PC-9 (cell line): ENCODE measurements at regions not wholly inside any gene's neighbourhood (a gene's known extent, or its start where the extent isn't known, plus 50 kb on each side); places are given as distances from the start of the nearest gene placed in this dataset.

Experiments
- BruUV-seq: library from RNA; stranded (reverse); fragments of 400-500 nt; replicated peaks from 2 replicates; lab custom pipeline; 2021; lab: Mats Ljungman, UMichigan
- CTCF ChIA-PET: fragments of 300-600 bp; sonication (Branson Sonifier 250); formaldehyde crosslinking; loops from one replicate; lab custom pipeline; 2022; ENCODE audit warnings: antibody characterized with exemption; lab: Charles Lee
- POLR2A ChIA-PET: fragments of 300-600 bp; sonication (Branson Sonifier 250); formaldehyde crosslinking; loops from one replicate; lab custom pipeline; 2022; ENCODE audit warnings: antibody characterized with exemption; ENCODE audit not compliant: unreplicated experiment; lab: Charles Lee
- DNase-seq, 2 experiments: peaks; one replicate each; pipeline versions ENCODE4 v3.0.0 to v3.0.0-alpha.2; 2015 to 2022; ENCODE audit warnings: mixed read lengths in 1 of 2
- H2AFZ ChIP-seq: fragments of 200-600 bp; sonication (generic); 2 replicates; pipeline ENCODE4 v1.8.1; 2017; ENCODE audit warnings: antibody characterized with exemption
- H3F3A ChIP-seq: fragments of 200-600 bp; sonication (generic); 2 replicates; pipeline ENCODE4 v1.8.1; 2017; ENCODE audit warnings: antibody characterized with exemption, mild to moderate bottlenecking, low read depth; ENCODE audit not compliant: insufficient read depth
- H3K27ac ChIP-seq: fragments of 200-600 bp; sonication (generic); 2 replicates; pipeline ENCODE4 v1.6.1; 2016; ENCODE audit warnings: mixed run types
- H3K27me3 ChIP-seq: fragments of 200-600 bp; sonication (generic); 2 replicates; pipeline ENCODE4 v1.6.1; 2016; ENCODE audit warnings: low read depth, mixed run types; ENCODE audit not compliant: insufficient read depth
- H3K36me3 ChIP-seq: fragments of 200-600 bp; sonication (generic); 2 replicates; pipeline ENCODE4 v1.6.1; 2016; ENCODE audit warnings: low read depth, mixed run types
- H3K4me1 ChIP-seq: fragments of 200-600 bp; sonication (generic); replicated peaks from 2 replicates; pipeline ENCODE4 v1.6.1; 2016; ENCODE audit warnings: mixed run types; ENCODE audit not compliant: insufficient read depth
- H3K4me2 ChIP-seq: fragments of 200-600 bp; sonication (generic); 2 replicates; pipeline ENCODE4 v1.6.1; 2017; ENCODE audit warnings: mixed run types
- H3K4me3 ChIP-seq: fragments of 200-600 bp; sonication (generic); 2 replicates; pipeline ENCODE4 v1.6.1; 2016; ENCODE audit warnings: mixed run types
- H3K79me2 ChIP-seq: fragments of 200-600 bp; sonication (generic); 2 replicates; pipeline ENCODE4 v1.6.1; 2017; ENCODE audit warnings: low read depth, mixed run types
- H3K9me2 ChIP-seq: fragments of 200-600 bp; sonication (generic); 2 replicates; pipeline ENCODE4 v1.8.1; 2017; ENCODE audit warnings: mild to moderate bottlenecking; ENCODE audit not compliant: insufficient read depth
- H3K9me3 ChIP-seq: fragments of 200-600 bp; sonication (generic); 2 replicates; pipeline ENCODE4 v1.8.1; 2016; ENCODE audit warnings: low read depth; ENCODE audit not compliant: insufficient read depth
- H4K20me1 ChIP-seq: fragments of 200-600 bp; sonication (generic); 2 replicates; pipeline ENCODE4 v1.8.1; 2017; ENCODE audit not compliant: insufficient read depth
- EZH2 ChIP-seq: fragments of 200-600 bp; sonication (generic); IDR thresholded peaks from 2 replicates; pipeline ENCODE4 v1.8.0; 2017; ENCODE audit warnings: antibody characterized with exemption, low read depth
- intact Hi-C: fragments of 100-400 bp; cut with micrococcal nuclease; formaldehyde crosslinking; loops from one replicate; pipeline ENCODE4 v1.10.0; 2022; ENCODE audit not compliant: unreplicated experiment
- TF ChIP-seq, protein P1 (sequence below): fragments of 200-600 bp; sonication (generic); conservative IDR thresholded peaks from 2 replicates; pipeline ENCODE4 v1.6.1; 2017; ENCODE audit warnings: mixed run types, antibody characterized with exemption, mild to moderate bottlenecking, moderate library complexity

DNA sequence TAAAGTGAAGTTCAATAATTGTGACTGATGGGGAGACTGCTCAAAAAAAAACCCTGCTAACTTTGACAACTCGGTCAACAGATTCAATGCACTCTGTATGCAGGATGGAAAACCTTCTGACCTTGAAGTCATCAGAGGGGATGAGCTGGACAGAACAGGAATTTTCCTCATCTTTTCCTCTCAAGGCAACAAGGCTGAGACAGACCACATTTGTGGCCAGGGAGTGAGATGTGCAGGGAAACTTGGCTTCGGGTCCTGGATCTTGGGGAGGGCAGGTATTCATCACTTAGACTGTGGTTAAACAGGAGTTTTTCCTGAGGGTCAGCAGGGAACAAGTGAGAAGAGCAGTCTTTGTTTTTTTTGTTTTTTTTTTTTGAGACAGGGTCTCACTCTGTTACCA, 100.6 kb downstream of the BAMBI start:
- POLR2A ChIA-PET = no interaction called here
- no peak for DNase-seq
- Histone ChIP-seq H3K4me1 (no peaks in the 10 kb centered on the region), H3K27ac (no peak overlapping the region), H4K20me1 (no peaks in the 10 kb centered on the region), H3F3A (no peaks in the 10 kb centered on the region), H3K4me2 (no peak overlapping the region), H3K27me3 (no peaks in the 10 kb centered on the region), H3K36me3 (no peaks in the 10 kb centered on the region), H3K9me3 (no peaks in the 10 kb centered on the region), H3K79me2 (no peaks in the 10 kb centered on the region), H2AFZ (no peak overlapping the region), H3K4me3 (no peak overlapping the region), H3K9me2 (no peaks in the 10 kb centered on the region)
- intact Hi-C loops = no loop called here
- no peak for TF ChIP-seq EZH2
- TF ChIP-seq, protein P1, sequence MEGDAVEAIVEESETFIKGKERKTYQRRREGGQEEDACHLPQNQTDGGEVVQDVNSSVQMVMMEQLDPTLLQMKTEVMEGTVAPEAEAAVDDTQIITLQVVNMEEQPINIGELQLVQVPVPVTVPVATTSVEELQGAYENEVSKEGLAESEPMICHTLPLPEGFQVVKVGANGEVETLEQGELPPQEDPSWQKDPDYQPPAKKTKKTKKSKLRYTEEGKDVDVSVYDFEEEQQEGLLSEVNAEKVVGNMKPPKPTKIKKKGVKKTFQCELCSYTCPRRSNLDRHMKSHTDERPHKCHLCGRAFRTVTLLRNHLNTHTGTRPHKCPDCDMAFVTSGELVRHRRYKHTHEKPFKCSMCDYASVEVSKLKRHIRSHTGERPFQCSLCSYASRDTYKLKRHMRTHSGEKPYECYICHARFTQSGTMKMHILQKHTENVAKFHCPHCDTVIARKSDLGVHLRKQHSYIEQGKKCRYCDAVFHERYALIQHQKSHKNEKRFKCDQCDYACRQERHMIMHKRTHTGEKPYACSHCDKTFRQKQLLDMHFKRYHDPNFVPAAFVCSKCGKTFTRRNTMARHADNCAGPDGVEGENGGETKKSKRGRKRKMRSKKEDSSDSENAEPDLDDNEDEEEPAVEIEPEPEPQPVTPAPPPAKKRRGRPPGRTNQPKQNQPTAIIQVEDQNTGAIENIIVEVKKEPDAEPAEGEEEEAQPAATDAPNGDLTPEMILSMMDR = no peak
- BruUV-seq = no TSS peak
- CTCF ChIA-PET = no interaction called here

DNA sequence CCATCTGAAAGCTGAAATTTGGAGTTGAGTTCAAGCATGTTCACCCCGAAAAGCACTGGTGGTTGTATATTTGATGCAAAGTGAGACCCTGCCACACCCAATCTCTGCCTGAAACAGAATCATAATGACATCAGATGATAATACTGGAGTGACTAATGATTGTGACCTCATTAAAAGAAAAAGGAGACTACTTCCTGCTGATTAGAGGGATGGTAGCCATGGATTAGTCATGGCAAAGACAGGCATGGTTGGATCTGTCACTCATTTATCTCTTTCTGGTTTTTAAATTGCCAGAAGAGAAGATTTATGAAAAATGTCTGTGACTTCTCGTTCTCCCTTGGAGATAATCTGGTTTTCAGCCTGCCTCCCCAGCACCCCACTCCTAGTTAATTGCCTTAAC, 101.2 kb downstream of the BAMBI start:
- ChIA-PET CTCF (no interaction called here), POLR2A (no interaction called here)
- intact Hi-C loops = no loop called here
- TF ChIP-seq, protein P1 = no peak
- TF ChIP-seq EZH2 = no peak
- Histone ChIP-seq H3F3A (no peaks in the 10 kb centered on the region), H3K9me3 (no peaks in the 10 kb centered on the region), H3K4me3 (no peak overlapping the region), H3K27ac (no peak overlapping the region), H4K20me1 (no peaks in the 10 kb centered on the region), H3K36me3 (no peaks in the 10 kb centered on the region), H3K9me2 (no peaks in the 10 kb centered on the region), H3K27me3 (no peaks in the 10 kb centered on the region), H3K79me2 (no peaks in the 10 kb centered on the region), H3K4me1 (no peaks in the 10 kb centered on the region), H3K4me2 (no peak overlapping the region), H2AFZ (no peak overlapping the region)
- DNase-seq = no peak
- BruUV-seq = no TSS peak

DNA sequence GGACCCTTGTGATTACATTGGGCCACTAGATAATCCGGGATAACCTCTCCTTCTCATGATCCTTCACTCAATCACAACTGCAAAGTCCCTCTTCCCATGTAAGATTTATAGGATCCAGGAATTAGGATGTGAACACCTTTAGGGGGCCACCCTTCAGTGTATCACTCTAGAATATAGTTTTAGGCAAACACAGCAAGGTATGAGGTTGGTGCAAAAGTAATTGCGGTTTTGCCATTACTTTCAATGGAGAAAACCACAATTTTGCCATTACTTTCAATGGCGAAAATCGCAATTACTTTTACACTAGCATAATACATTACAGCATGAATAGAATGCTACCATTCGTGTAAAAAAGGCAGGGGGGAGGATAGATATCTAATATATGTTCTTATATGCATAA, 104.0 kb downstream of the BAMBI start:
- Histone ChIP-seq H3K4me3 (no peak overlapping the region), H3K9me3 (no peaks in the 10 kb centered on the region), H3K4me2 (no peak overlapping the region), H3K79me2 (no peaks in the 10 kb centered on the region), H3F3A (no peaks in the 10 kb centered on the region), H3K27me3 (no peaks in the 10 kb centered on the region), H2AFZ (no peak overlapping the region), H3K36me3 (no peaks in the 10 kb centered on the region), H4K20me1 (no peaks in the 10 kb centered on the region), H3K27ac (no peak overlapping the region), H3K4me1 (no peaks in the 10 kb centered on the region), H3K9me2 (no peaks in the 10 kb centered on the region)
- no TSS peak for BruUV-seq
- DNase-seq = no peak
- ChIA-PET POLR2A (no interaction called here), CTCF (no interaction called here)
- TF ChIP-seq EZH2 = no peak
- TF ChIP-seq, protein P1 = no peak
- intact Hi-C loops = no loop called here
